ENCODE measurements at regions not wholly inside any gene's neighbourhood (a gene's known extent, or its start where the extent isn't known, plus 50 kb on each side); places are given as distances from the start of the nearest gene placed in this dataset.

GRCh38 chr6:66232890-66233289, 525.9 kb upstream of the EYS start:
- WGBS, 4 donors, result 40 to 73% (median 63%) methylated on average over 2 of the region's 2 CpGs
- Histone ChIP-seq H3K36me3 (replicated peaks in 1 of 2) (no peaks in the 10 kb centered on the region), H3K4me3 (no peak overlapping the region), H3K27me3 (no peaks in the 10 kb centered on the region), H3K9me3 (replicated peaks in 1 of 3) (no peaks in the 10 kb centered on the region), H3K27ac (no peak overlapping the region), H3K4me1 (replicated peaks in 1 of 2) (no peaks in the 10 kb centered on the region)
- TF ChIP-seq POLR2A (IDR thresholded peaks at IDR 0.05), result no peak
- TF ChIP-seq, protein P1, sequence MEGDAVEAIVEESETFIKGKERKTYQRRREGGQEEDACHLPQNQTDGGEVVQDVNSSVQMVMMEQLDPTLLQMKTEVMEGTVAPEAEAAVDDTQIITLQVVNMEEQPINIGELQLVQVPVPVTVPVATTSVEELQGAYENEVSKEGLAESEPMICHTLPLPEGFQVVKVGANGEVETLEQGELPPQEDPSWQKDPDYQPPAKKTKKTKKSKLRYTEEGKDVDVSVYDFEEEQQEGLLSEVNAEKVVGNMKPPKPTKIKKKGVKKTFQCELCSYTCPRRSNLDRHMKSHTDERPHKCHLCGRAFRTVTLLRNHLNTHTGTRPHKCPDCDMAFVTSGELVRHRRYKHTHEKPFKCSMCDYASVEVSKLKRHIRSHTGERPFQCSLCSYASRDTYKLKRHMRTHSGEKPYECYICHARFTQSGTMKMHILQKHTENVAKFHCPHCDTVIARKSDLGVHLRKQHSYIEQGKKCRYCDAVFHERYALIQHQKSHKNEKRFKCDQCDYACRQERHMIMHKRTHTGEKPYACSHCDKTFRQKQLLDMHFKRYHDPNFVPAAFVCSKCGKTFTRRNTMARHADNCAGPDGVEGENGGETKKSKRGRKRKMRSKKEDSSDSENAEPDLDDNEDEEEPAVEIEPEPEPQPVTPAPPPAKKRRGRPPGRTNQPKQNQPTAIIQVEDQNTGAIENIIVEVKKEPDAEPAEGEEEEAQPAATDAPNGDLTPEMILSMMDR (IDR thresholded peaks at IDR 0.05), result no peak
- no peak for DNase-seq
- intact Hi-C loops (cut with DNase I), result no loop called here

- 46 to 56% (median 53%) methylated on average over 3 of the region's 3 CpGs for WGBS, 4 donors
- Histone ChIP-seq H3K9me3 (replicated peaks in 1 of 3) (no peaks in the 10 kb centered on the region), H3K4me3 (no peak overlapping the region), H3K27me3 (no peaks in the 10 kb centered on the region), H3K36me3 (replicated peaks in 1 of 2) (no peaks in the 10 kb centered on the region), H3K4me1 (replicated peaks in 1 of 2) (no peaks in the 10 kb centered on the region), H3K27ac (no peak overlapping the region)
- intact Hi-C loops (cut with DNase I), result no loop called here
- TF ChIP-seq, protein P1 (IDR thresholded peaks at IDR 0.05), result no peak
- no peak for TF ChIP-seq POLR2A (IDR thresholded peaks at IDR 0.05)
- no peak for DNase-seq
These were observed 523.6 kb upstream of the EYS start for GRCh38 chr6:66230591-66230990.

- Histone ChIP-seq H3K36me3 (replicated peaks in 1 of 2) (no peaks in the 10 kb centered on the region), H3K9me3 (replicated peaks in 1 of 3) (no peaks in the 10 kb centered on the region), H3K27ac (no peak overlapping the region), H3K4me1 (replicated peaks in 1 of 2) (no peaks in the 10 kb centered on the region), H3K27me3 (no peaks in the 10 kb centered on the region), H3K4me3 (no peak overlapping the region)
- TF ChIP-seq, protein P1 (IDR thresholded peaks at IDR 0.05), result no peak
- TF ChIP-seq POLR2A (IDR thresholded peaks at IDR 0.05), result no peak
- DNase-seq, result no peak
- 65 to 84% (median 75%) methylated on average over 2 of the region's 2 CpGs for WGBS, 4 donors
- intact Hi-C loops (cut with DNase I), result no loop called here
These were observed 519.1 kb upstream of the EYS start for GRCh38 chr6:66226109-66226508.

- no peak overlapping the region for H3K27ac ChIP-seq
- TF ChIP-seq POLR2A (IDR thresholded peaks at IDR 0.05), result no peak
- H3K4me1 ChIP-seq (replicated peaks in 1 of 2), result no peaks in the 10 kb centered on the region
- intact Hi-C loops (cut with DNase I), result no loop called here
- DNase-seq, result no peak
- no peaks in the 10 kb centered on the region for H3K27me3 ChIP-seq
- H3K9me3 ChIP-seq (replicated peaks in 1 of 3), result peaks cover 0 to 5% (median 0%) of the 10 kb centered on the region in 3 donors
- H3K36me3 ChIP-seq (replicated peaks in 1 of 2), result no peaks in the 10 kb centered on the region
- H3K4me3 ChIP-seq, result no peak overlapping the region
- 61 to 68% (median 63%) methylated on average over 3 of the region's 3 CpGs for WGBS, 4 donors
These were observed 503.9 kb upstream of the EYS start for GRCh38 chr6:66210964-66211363.

- TF ChIP-seq POLR2A (IDR thresholded peaks at IDR 0.05), result no peak
- TF ChIP-seq, protein P1 (IDR thresholded peaks at IDR 0.05), result no peak
- Histone ChIP-seq H3K4me3 (no peak overlapping the region), H3K27me3 (no peaks in the 10 kb centered on the region), H3K9me3 (replicated peaks in 1 of 3) (no peaks in the 10 kb centered on the region), H3K36me3 (replicated peaks in 1 of 2) (no peaks in the 10 kb centered on the region), H3K27ac (no peak overlapping the region), H3K4me1 (replicated peaks in 1 of 2) (no peaks in the 10 kb centered on the region)
- 73 to 84% (median 81%) methylated on average over 2 of the region's 2 CpGs for WGBS, 4 donors
- DNase-seq, result no peak
- intact Hi-C loops (cut with DNase I), result no loop called here
These were observed 493.4 kb upstream of the EYS start for GRCh38 chr6:66200390-66200789.
